Spleen (tissue), 7 donors: ENCODE measurements at regions not wholly inside any gene's neighbourhood (a gene's known extent, or its start where the extent isn't known, plus 50 kb on each side); places are given as distances from the start of the nearest gene placed in this dataset.

Experiments used
- CTCF ChIP-seq, 11 experiments: fragments of 200-600 bp in 7 of 11; fragments of 450-650 bp in 4 of 11; sonication (generic) in 4 of 11; IDR thresholded peaks in 8 of 11; conservative IDR thresholded peaks in 3 of 11; 1 replicate in 7 of 11; 2 replicates in 4 of 11; pipeline versions ENCODE4 v1.4.0 to v1.8.0; 2016 to 2021; ENCODE audit warnings: antibody characterized with exemption in 11 of 11, inconsistent platforms in 4 of 11, mild to moderate bottlenecking in 1 of 11
- POLR2A ChIP-seq, 3 donors: fragments of 450-650 bp; IDR thresholded peaks; one replicate each; pipeline ENCODE4 v1.5.1; 2017; ENCODE audit warnings: antibody characterized with exemption in 3 of 3, mild to moderate bottlenecking in 1 of 3
- POLR2AphosphoS5 ChIP-seq, 3 donors: sonication (generic); formaldehyde crosslinking; IDR thresholded peaks; one replicate each; pipeline ENCODE4 v1.5.1; 2017; ENCODE audit warnings: antibody characterized with exemption in 3 of 3
- donor health status: DM: no; HTN: no; CAD: no; lungs with moderate emphysema.
- donor health status: DM: no; HTN: no; CAD: no.
- donor health status: DM: no; HTN: no; CAD: no.

GRCh38 chr6:148118244-148118643 is 224.4 kb upstream of the SASH1 start:
- TF ChIP-seq CTCF (IDR thresholded peaks at IDR 0.05 in 8 of 11, conservative IDR thresholded peaks at IDR 0.05 in 3 of 11) (no peak), POLR2AphosphoS5 (IDR thresholded peaks at IDR 0.05) (no peak), POLR2A (IDR thresholded peaks at IDR 0.05) (no peak)
